Neutrophil (primary cell): ENCODE measurements at regions not wholly inside any gene's neighbourhood (a gene's known extent, or its start where the extent isn't known, plus 50 kb on each side); places are given as distances from the start of the nearest gene placed in this dataset.

Experiments used
- H3K27ac ChIP-seq: fragments of 200-600 bp; sonication (generic); 2 replicates; pipeline ENCODE4 v1.5.1; 2016; ENCODE audit warnings: mild to moderate bottlenecking, moderate library complexity
- H3K27me3 ChIP-seq: fragments of 200-600 bp; sonication (generic); 2 replicates; pipeline ENCODE4 v1.6.0; 2016; ENCODE audit warnings: mild to moderate bottlenecking
- H3K36me3 ChIP-seq: fragments of 200-600 bp; sonication (generic); 2 replicates; pipeline ENCODE4 v1.5.1; 2017
- H3K4me1 ChIP-seq, 2 experiments: fragments of 200-600 bp in 1 of 2; sonication (generic) in 1 of 2; 1 replicate in 1 of 2; 2 replicates in 1 of 2; pipeline versions ENCODE4 v1.5.1 to v1.6.1; 2013 to 2016; ENCODE audit warnings: low read depth in 1 of 2, low read length in 1 of 2, mild to moderate bottlenecking in 1 of 2, moderate library complexity in 1 of 2; ENCODE audit not compliant: control insufficient read depth in 1 of 2, insufficient read depth in 1 of 2
- H3K4me3 ChIP-seq, 2 experiments: fragments of 200-600 bp in 1 of 2; sonication (generic) in 1 of 2; 1 replicate in 1 of 2; 2 replicates in 1 of 2; pipeline ENCODE4 v1.5.1; 2013 to 2016; ENCODE audit warnings: low read depth in 1 of 2, low read length in 1 of 2, mild to moderate bottlenecking in 1 of 2, moderate library complexity in 1 of 2
- H3K9me3 ChIP-seq: fragments of 200-600 bp; sonication (generic); 2 replicates; pipeline ENCODE4 v1.5.1; 2016
- CTCF ChIP-seq: fragments of 200-600 bp; sonication (generic); IDR thresholded peaks from 2 replicates; pipeline ENCODE4 v1.5.1; 2016; ENCODE audit warnings: antibody characterized with exemption

- Histone ChIP-seq H3K4me3 (no peak overlapping the region), H3K36me3 (no peaks in the 10 kb centered on the region), H3K4me1 (no peaks in the 10 kb centered on the region), H3K27ac (no peak overlapping the region), H3K9me3 (no peaks in the 10 kb centered on the region), H3K27me3 (no peaks in the 10 kb centered on the region)
- no peak for TF ChIP-seq CTCF
These were observed 342.5 kb downstream of the ELAVL2 start for GRCh38 chr9:23483566-23483965.

GRCh38 chr9:23492126-23493002 is 333.7 kb downstream of the ELAVL2 start:
- H3K4me3 ChIP-seq = no peak overlapping the region
- TF ChIP-seq CTCF = no peak
- H3K27me3 ChIP-seq = no peaks in the 10 kb centered on the region
- no peaks in the 10 kb centered on the region for H3K36me3 ChIP-seq
- H3K27ac ChIP-seq = no peak overlapping the region
- no peaks in the 10 kb centered on the region for H3K9me3 ChIP-seq
- H3K4me1 ChIP-seq = no peaks in the 10 kb centered on the region

DNA sequence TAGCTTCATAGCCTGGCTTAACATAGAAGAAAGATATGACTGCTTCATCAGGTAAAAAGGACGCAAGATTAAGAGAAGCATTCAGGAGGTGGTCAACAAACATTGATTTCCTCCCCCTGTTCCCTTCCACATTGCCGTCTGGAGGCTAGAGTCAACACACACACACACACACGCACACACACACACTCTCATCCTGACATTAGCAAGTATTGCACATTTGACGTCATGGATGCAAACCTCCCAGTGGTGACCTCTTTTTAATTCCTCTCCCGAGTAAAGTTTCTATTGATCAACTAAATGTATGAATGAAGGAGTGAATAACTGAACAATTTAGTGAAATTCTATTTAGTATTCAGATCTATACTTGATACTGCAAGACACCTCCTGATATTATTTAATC is 332.8 kb downstream of the ELAVL2 start:
- Histone ChIP-seq H3K27ac (no peak overlapping the region), H3K4me3 (no peak overlapping the region), H3K4me1 (no peaks in the 10 kb centered on the region), H3K9me3 (no peaks in the 10 kb centered on the region), H3K27me3 (no peaks in the 10 kb centered on the region), H3K36me3 (no peaks in the 10 kb centered on the region)
- no peak for TF ChIP-seq CTCF

DNA sequence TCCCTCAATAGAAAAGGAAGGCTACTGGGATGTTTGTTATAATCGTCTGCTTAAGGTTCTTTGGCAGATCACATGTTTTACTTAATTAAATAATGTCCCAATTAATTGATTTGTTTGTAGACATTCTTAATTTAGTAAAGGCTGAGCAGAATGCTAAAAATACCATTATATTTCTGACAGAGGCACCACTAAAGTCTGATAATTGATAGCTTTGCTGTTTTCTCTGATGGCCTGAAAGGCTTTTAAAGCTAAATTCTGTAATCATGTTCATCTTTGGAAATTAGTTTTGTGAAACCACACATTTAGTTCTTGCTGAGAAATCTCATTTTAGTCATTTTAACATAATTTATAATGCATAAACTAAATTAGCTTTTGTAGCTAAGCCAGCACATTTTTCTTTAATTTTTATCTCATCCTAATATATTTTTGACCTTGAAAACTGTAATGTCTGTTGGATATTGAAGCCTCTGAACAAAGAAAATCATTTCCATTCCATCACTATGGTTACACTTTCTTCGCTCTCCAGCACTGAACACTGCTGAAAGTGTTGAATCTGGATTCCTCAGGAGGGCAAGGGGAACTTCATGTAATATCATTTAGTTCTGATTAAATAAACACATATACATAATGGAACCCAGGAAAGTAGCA is 329.4 kb downstream of the ELAVL2 start:
- no peak for TF ChIP-seq CTCF
- Histone ChIP-seq H3K9me3 (no peaks in the 10 kb centered on the region), H3K4me3 (no peak overlapping the region), H3K27ac (no peak overlapping the region), H3K27me3 (no peaks in the 10 kb centered on the region), H3K4me1 (no peaks in the 10 kb centered on the region), H3K36me3 (no peaks in the 10 kb centered on the region)

DNA sequence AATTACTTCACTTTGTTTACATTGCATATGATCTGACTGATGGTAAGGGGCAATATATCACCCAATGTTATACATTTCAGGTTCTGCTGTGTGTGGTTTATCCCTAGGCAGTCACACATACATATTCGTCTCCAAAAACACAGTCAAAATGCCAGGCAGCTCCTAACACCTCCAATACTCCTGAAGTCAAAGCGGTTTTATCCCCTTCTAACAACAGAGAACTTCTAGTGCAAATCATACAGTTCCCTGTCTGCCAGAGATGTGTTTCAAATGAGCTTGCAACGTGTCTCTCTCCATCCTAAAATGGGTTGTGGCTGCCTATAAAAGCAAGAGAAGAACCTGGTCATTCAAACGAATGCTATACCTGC is 328.9 kb downstream of the ELAVL2 start:
- TF ChIP-seq CTCF = no peak
- Histone ChIP-seq H3K4me3 (no peak overlapping the region), H3K36me3 (no peaks in the 10 kb centered on the region)

More for the DNA sequence above, 328.9 kb downstream of the ELAVL2 start:
- no peaks in the 10 kb centered on the region for H3K4me1 ChIP-seq
- H3K27ac ChIP-seq = no peak overlapping the region
- no peaks in the 10 kb centered on the region for H3K27me3 ChIP-seq
- no peaks in the 10 kb centered on the region for H3K9me3 ChIP-seq
